Lung (tissue), 11 donors: ENCODE measurements at regions not wholly inside any gene's neighbourhood (a gene's known extent, or its start where the extent isn't known, plus 50 kb on each side); places are given as distances from the start of the nearest gene placed in this dataset.
"Not testable (repeated sequence)": the region's sequence is repeated elsewhere in the genome, so short reads cannot be mapped to it uniquely, and the experiment has no call there.

Experiments used
- ATAC-seq: fragments of 200-7000 bp; cut with Tn5 transposase; one replicate; pipeline ENCODE4 v1.9.1; 2020; ENCODE audit warnings: moderate number of reproducible peaks; ENCODE audit not compliant: insufficient read depth, low FRiP score
- DNase-seq, 3 donors: peaks; one replicate each; pipeline ENCODE4 v3.0.0-alpha.2; 2013 to 2017
- H3K27ac ChIP-seq, 2 donors: one replicate each; pipeline ENCODE4 v1.5.1; 2013; ENCODE audit warnings: mild to moderate bottlenecking in 2 of 2, moderate library complexity in 2 of 2, control low read depth in 1 of 2, inconsistent platforms in 1 of 2, low read depth in 1 of 2, low read length in 1 of 2
- H3K27me3 ChIP-seq, 3 donors: one replicate each; pipeline ENCODE4 v1.5.1; 2013; ENCODE audit warnings: low read length in 2 of 3; ENCODE audit not compliant: control insufficient read depth in 3 of 3, insufficient read depth in 3 of 3
- H3K36me3 ChIP-seq, 4 donors: one replicate each; pipeline ENCODE4 v1.5.1; 2013; ENCODE audit warnings: low read length in 4 of 4, mild to moderate bottlenecking in 1 of 4, moderate library complexity in 1 of 4; ENCODE audit not compliant: control insufficient read depth in 4 of 4, insufficient read depth in 4 of 4
- H3K4me1 ChIP-seq, 5 donors: one replicate each; pipeline ENCODE4 v1.5.1; 2013; ENCODE audit warnings: low read length in 5 of 5, mild to moderate bottlenecking in 2 of 5, moderate library complexity in 1 of 5; ENCODE audit not compliant: control insufficient read depth in 5 of 5, insufficient read depth in 5 of 5
- H3K4me3 ChIP-seq: one replicate; pipeline ENCODE4 v1.5.1; 2013; ENCODE audit warnings: mild to moderate bottlenecking, control low read depth, moderate library complexity
- H3K9ac ChIP-seq, 2 donors: one replicate each; pipeline ENCODE4 v1.5.1; 2013; ENCODE audit warnings: low read length in 2 of 2, control low read depth in 1 of 2; ENCODE audit not compliant: insufficient read depth in 1 of 2
- H3K9me3 ChIP-seq, 4 donors: one replicate each; pipeline ENCODE4 v1.5.1; 2013; ENCODE audit warnings: low read length in 3 of 4, mild to moderate bottlenecking in 1 of 4, moderate library complexity in 1 of 4; ENCODE audit not compliant: control insufficient read depth in 4 of 4, insufficient read depth in 3 of 4
- CTCF ChIP-seq: IDR thresholded peaks from 2 replicates; pipeline ENCODE4 v1.5.1; 2012; ENCODE audit warnings: mild to moderate bottlenecking; ENCODE audit errors: control extremely low read depth, extremely low read depth
- WGBS, 2 donors: extraction: QIAGEN DNeasy Blood & Tissue Kit; methylation state at CpG; one replicate each; pipeline ENCODE4 v1.1.7; 2013; 5-methylcytosine and 5-hydroxymethylcytosine counted together
- donor health status: control.
- donor health status: control.
- donor health status: Bipolar disorder and iron deficiency.
- donor health status: healthy.
- donor health status: DM: yes; HTN: yes; CAD: no.

GRCh38 chr7:106713452-106713851 lies 52.5 kb upstream of the CCDC71L start:
- DNase-seq, H3K36me3 ChIP-seq, ATAC-seq, H3K9ac ChIP-seq, H3K9me3 ChIP-seq, H3K27me3 ChIP-seq, H3K4me1 ChIP-seq, H3K4me3 ChIP-seq, H3K27ac ChIP-seq: not testable (repeated sequence)
- 37 to 61% methylated on average over 1 of the region's 1 CpG for WGBS, 2 donors

- not testable (repeated sequence) for H3K27me3 ChIP-seq, H3K9me3 ChIP-seq, H3K27ac ChIP-seq, DNase-seq, ATAC-seq, H3K36me3 ChIP-seq, H3K4me1 ChIP-seq, H3K9ac ChIP-seq, H3K4me3 ChIP-seq
- WGBS, 2 donors: 95 to 96% methylated on average over 6 of the region's 6 CpGs
Observed at GRCh38 chr7:106714590-106715442, 53.9 kb upstream of the CCDC71L start.

- no peak overlapping the region for H3K9ac ChIP-seq
- H3K27me3 ChIP-seq: no peaks in the 10 kb centered on the region
- no peak overlapping the region for H3K4me3 ChIP-seq
- H3K4me1 ChIP-seq: peaks cover 0 to 4% (median 0%) of the 10 kb centered on the region in 5 donors
- H3K9me3 ChIP-seq: no peaks in the 10 kb centered on the region
- 94 to 98% methylated on average over 2 of the region's 2 CpGs for WGBS, 2 donors
- no peak overlapping the region for H3K27ac ChIP-seq
- ATAC-seq (no peak), DNase-seq (no peak)
- no peaks in the 10 kb centered on the region for H3K36me3 ChIP-seq
- TF ChIP-seq CTCF: no peak
Observed at GRCh38 chr7:106715730-106716129, 54.8 kb upstream of the CCDC71L start.

GRCh38 chr7:106717254-106717954 lies 56.4 kb upstream of the CCDC71L start:
- Histone ChIP-seq H3K27me3 (no peaks in the 10 kb centered on the region), H3K4me1 (peaks cover 0 to 4% (median 0%) of the 10 kb centered on the region in 5 donors), H3K9ac (no peak overlapping the region), H3K9me3 (no peaks in the 10 kb centered on the region), H3K4me3 (no peak overlapping the region), H3K36me3 (no peaks in the 10 kb centered on the region), H3K27ac (peak overlapping the region; percentile 21 to 53)
- DNase-seq: no peak
- no peak for TF ChIP-seq CTCF
- WGBS, 2 donors: 50 to 70% methylated on average over 1 of the region's 1 CpG
- ATAC-seq: no peak
